ENCODE measurements at regions not wholly inside any gene's neighbourhood (a gene's known extent, or its start where the extent isn't known, plus 50 kb on each side); places are given as distances from the start of the nearest gene placed in this dataset.

- TF ChIP-seq CTCF (IDR thresholded peaks at IDR 0.05; ENCODE audit: low read depth, low read length, poor library complexity, severe bottlenecking) (no peak), EZH2phosphoT487 (IDR thresholded peaks at IDR 0.05; ENCODE audit: borderline replicate concordance, low read length) (no peak)
Measured at GRCh38 chr11:90274362-90274761, 51.5 kb upstream of the CHORDC1 start.

All from DOHH2 (cell line).